Esophagus squamous epithelium (tissue), 5 donors: ENCODE measurements at regions not wholly inside any gene's neighbourhood (a gene's known extent, or its start where the extent isn't known, plus 50 kb on each side); places are given as distances from the start of the nearest gene placed in this dataset.
A peak's percentile ranks its signal among the peaks of the same experiment; 100 is the strongest.

Source experiments
- DNase-seq: peaks from one replicate; lab custom pipeline; 2025; lab: John Stamatoyannopoulos, UW
- H3K27ac ChIP-seq, 4 donors: fragments of 200-600 bp; sonication (generic); one replicate each; pipeline ENCODE4 v1.5.1; 2016 to 2019; ENCODE audit warnings: mild to moderate bottlenecking in 1 of 4
- H3K27me3 ChIP-seq, 4 donors: fragments of 200-600 bp; sonication (generic); 1 replicate in 3 of 4; 2 replicates in 1 of 4; pipeline versions ENCODE4 v1.5.1 to v1.6.0; 2017 to 2021; ENCODE audit warnings: antibody characterized with exemption in 1 of 4
- H3K36me3 ChIP-seq, 3 donors: fragments of 200-600 bp; sonication (generic); one replicate each; pipeline ENCODE4 v1.5.1; 2016 to 2019
- H3K4me1 ChIP-seq, 3 donors: fragments of 200-600 bp; sonication (generic); one replicate each; pipeline ENCODE4 v1.5.1; 2017 to 2019
- H3K4me3 ChIP-seq, 4 donors: fragments of 200-600 bp; sonication (generic); 1 replicate in 3 of 4; 2 replicates in 1 of 4; pipeline ENCODE4 v1.5.1; 2016 to 2019; ENCODE audit warnings: mild to moderate bottlenecking in 2 of 4, moderate library complexity in 1 of 4
- H3K9me3 ChIP-seq, 3 donors: fragments of 200-600 bp; sonication (generic); one replicate each; pipeline ENCODE4 v1.5.1; 2016 to 2019
- POLR2A ChIP-seq, 4 donors: fragments of 450-650 bp; IDR thresholded peaks; one replicate each; pipeline ENCODE4 v1.6.1; 2017; ENCODE audit warnings: antibody characterized with exemption in 4 of 4, mild to moderate bottlenecking in 4 of 4, moderate library complexity in 3 of 4
- WGBS, 2 donors: methylation state at CpG; one replicate each; pipeline ENCODE4 v1.1.5; 2018; 5-methylcytosine and 5-hydroxymethylcytosine counted together
- intact Hi-C: fragments of 100-400 bp; cut with DNase I; formaldehyde crosslinking; loops from one replicate; pipeline ENCODE4 v1.15.0; 2022
- TF ChIP-seq, protein P1 (sequence below), 6 experiments: fragments of 450-650 bp in 4 of 6; fragments of 200-600 bp in 2 of 6; sonication (generic) in 2 of 6; IDR thresholded peaks; one replicate each; pipeline ENCODE4 v1.5.1; 2016 to 2019; ENCODE audit warnings: antibody characterized with exemption in 6 of 6, mild to moderate bottlenecking in 4 of 6, moderate library complexity in 4 of 6
- donor health status: DM: yes; HTN: yes; CAD: no.

DNA sequence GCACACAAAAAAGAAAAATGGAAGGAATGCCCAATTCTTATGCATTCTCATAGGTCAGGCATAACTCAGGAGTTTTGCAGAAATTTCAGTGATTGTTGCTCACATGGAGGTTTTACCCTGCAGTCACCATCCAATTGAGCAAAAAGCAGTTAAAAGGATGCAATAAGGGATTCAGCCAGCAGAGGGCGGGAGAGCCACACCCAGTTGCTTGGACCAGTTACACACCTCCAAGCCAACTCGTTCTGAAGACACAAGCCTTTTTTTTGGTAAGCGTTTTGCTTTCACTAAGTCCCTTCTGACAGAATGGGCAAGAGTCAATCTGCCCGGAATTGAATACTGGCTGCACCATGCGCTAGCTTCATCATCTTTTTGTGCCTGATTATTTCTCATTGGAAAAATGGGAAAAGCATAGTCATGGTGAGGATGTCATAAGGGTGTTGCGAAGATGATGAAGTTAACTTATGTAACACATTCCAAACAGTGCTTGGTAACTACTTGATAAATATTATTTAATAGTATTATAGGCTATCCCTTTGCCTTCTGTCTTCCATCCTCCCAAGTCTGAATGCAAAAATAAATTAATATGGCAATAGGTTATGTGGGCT, 154.4 kb upstream of the SGO1 start:
- Histone ChIP-seq H3K4me3 (no peak overlapping the region), H3K4me1 (peaks cover 0 to 4% (median 0%) of the 10 kb centered on the region in 3 donors), H3K36me3 (no peaks in the 10 kb centered on the region), H3K27ac (no peak overlapping the region), H3K9me3 (no peaks in the 10 kb centered on the region), H3K27me3 (no peaks in the 10 kb centered on the region)
- no peak for DNase-seq
- no peak for TF ChIP-seq POLR2A (IDR thresholded peaks at IDR 0.05)
- TF ChIP-seq, protein P1, sequence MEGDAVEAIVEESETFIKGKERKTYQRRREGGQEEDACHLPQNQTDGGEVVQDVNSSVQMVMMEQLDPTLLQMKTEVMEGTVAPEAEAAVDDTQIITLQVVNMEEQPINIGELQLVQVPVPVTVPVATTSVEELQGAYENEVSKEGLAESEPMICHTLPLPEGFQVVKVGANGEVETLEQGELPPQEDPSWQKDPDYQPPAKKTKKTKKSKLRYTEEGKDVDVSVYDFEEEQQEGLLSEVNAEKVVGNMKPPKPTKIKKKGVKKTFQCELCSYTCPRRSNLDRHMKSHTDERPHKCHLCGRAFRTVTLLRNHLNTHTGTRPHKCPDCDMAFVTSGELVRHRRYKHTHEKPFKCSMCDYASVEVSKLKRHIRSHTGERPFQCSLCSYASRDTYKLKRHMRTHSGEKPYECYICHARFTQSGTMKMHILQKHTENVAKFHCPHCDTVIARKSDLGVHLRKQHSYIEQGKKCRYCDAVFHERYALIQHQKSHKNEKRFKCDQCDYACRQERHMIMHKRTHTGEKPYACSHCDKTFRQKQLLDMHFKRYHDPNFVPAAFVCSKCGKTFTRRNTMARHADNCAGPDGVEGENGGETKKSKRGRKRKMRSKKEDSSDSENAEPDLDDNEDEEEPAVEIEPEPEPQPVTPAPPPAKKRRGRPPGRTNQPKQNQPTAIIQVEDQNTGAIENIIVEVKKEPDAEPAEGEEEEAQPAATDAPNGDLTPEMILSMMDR (IDR thresholded peaks at IDR 0.05): peak in 5 of 6 experiments; percentile 78 to 84 (median 79)
- WGBS, 2 donors: 19 to 25% methylated on average over 6 of the region's 6 CpGs
- intact Hi-C loops: no loop called here

DNA sequence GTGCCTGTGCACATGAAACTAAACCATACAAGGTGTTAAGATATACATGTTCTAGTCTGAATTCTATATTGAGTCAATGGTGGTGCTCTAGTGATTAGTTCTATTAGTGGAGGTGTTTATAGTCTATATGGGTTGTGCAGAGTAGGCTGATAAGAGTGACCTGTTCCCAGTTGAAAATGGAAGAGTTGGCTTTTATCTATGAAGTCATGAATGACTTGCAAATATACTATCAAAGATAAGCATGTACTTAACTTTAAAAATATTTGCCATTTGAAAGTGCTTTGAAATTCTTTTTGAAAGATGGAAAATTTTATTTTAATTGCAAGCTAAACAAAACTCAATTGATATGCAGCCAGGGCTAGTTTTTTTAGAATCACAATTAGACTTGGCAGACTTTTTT, 150.6 kb upstream of the SGO1 start:
- no peaks in the 10 kb centered on the region for H3K9me3 ChIP-seq
- H3K36me3 ChIP-seq: no peaks in the 10 kb centered on the region
- no peak overlapping the region for H3K4me3 ChIP-seq
- peaks cover 0 to 4% (median 0%) of the 10 kb centered on the region in 3 donors for H3K4me1 ChIP-seq
- intact Hi-C loops: no loop called here
- TF ChIP-seq, protein P1 (IDR thresholded peaks at IDR 0.05): no peak
- no peak for TF ChIP-seq POLR2A (IDR thresholded peaks at IDR 0.05)
- DNase-seq: no peak
- no peaks in the 10 kb centered on the region for H3K27me3 ChIP-seq
- H3K27ac ChIP-seq: no peak overlapping the region

DNA sequence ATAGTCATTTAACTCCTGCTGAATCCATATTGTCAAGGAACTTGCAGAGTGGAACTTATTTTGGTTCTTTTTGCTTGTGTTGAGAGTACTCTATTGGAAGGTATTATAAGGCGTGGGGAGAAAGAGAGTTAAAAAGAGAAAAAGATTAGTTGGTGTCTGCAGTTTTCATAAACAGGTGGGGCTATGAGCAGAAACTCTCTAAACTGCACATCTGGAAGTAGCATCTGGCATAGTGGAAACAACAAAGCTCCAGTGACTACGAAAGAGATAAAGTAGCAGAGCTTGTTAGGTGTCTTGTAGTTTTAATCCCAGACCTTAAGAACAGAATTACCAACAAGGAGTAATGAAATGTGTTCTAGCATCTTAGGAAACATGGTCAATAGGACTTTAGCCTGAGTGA, 148.8 kb upstream of the SGO1 start:
- TF ChIP-seq, protein P1 (IDR thresholded peaks at IDR 0.05): no peak
- TF ChIP-seq POLR2A (IDR thresholded peaks at IDR 0.05): no peak
- DNase-seq: no peak
- intact Hi-C loops: no loop called here
- no peak overlapping the region for H3K27ac ChIP-seq
- H3K9me3 ChIP-seq: no peaks in the 10 kb centered on the region
- H3K4me1 ChIP-seq: no peaks in the 10 kb centered on the region
- H3K36me3 ChIP-seq: no peaks in the 10 kb centered on the region
- no peak overlapping the region for H3K4me3 ChIP-seq
- 76 to 88% methylated on average over 2 of the region's 2 CpGs for WGBS, 2 donors
- H3K27me3 ChIP-seq: no peaks in the 10 kb centered on the region

DNA sequence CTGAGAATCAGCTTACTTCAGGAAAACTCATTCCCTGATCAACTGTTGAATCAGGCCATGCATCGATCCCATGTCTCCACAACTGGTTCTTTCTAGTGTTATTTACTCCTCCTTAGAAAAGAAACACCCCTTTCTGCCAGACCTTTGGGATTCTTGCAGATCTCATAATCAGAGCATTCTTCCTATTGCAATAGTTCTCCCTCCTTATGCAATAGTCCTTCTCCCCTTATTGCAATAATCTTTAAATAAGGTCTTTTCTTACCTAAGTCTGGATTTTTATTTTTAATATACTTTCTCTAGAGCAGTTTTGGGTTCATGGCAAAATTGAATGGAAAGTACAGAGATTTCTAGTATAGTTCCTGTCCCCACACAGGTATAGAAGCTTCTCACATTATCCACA, 141.9 kb upstream of the SGO1 start:
- WGBS, 2 donors: 89 to 100% methylated on average over 1 of the region's 1 CpG
- H3K36me3 ChIP-seq: no peaks in the 10 kb centered on the region
- H3K27me3 ChIP-seq: no peaks in the 10 kb centered on the region
- intact Hi-C loops: no loop called here
- no peaks in the 10 kb centered on the region for H3K9me3 ChIP-seq
- TF ChIP-seq POLR2A (IDR thresholded peaks at IDR 0.05): no peak
- TF ChIP-seq, protein P1 (IDR thresholded peaks at IDR 0.05): no peak
- H3K27ac ChIP-seq: no peak overlapping the region
- DNase-seq: no peak
- no peak overlapping the region for H3K4me3 ChIP-seq
- H3K4me1 ChIP-seq: no peaks in the 10 kb centered on the region

DNA sequence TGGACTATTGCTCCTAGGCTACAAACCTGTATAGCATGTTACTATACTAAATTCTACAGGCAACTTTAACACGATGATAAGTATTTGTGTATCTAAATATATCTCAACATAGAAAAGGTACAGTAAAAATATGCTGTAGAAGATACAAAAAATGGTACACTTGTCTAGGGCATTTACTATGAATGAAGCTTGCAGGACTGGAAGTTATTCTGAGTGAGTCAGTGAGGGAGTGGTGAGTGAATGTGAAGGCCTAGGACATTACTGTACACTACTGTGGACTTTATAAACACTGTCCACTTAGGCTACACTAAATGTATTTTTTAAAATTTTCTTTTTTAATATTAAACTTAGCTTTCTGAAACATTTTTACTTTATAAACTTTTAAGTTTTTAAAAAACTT, 140.5 kb upstream of the SGO1 start:
- Histone ChIP-seq H3K4me3 (no peak overlapping the region), H3K4me1 (no peaks in the 10 kb centered on the region), H3K27ac (no peak overlapping the region), H3K36me3 (no peaks in the 10 kb centered on the region), H3K9me3 (no peaks in the 10 kb centered on the region), H3K27me3 (no peaks in the 10 kb centered on the region)
- intact Hi-C loops: no loop called here
- DNase-seq: no peak
- TF ChIP-seq, protein P1 (IDR thresholded peaks at IDR 0.05): no peak
- no peak for TF ChIP-seq POLR2A (IDR thresholded peaks at IDR 0.05)
- WGBS, 2 donors: 73 to 93% methylated on average over 1 of the region's 1 CpG
